Neutrophil (primary cell): ENCODE measurements at regions not wholly inside any gene's neighbourhood (a gene's known extent, or its start where the extent isn't known, plus 50 kb on each side); places are given as distances from the start of the nearest gene placed in this dataset.

Source experiments
- H3K27ac ChIP-seq: fragments of 200-600 bp; sonication (generic); 2 replicates; pipeline ENCODE4 v1.5.1; 2016; ENCODE audit warnings: mild to moderate bottlenecking, moderate library complexity
- H3K27me3 ChIP-seq: fragments of 200-600 bp; sonication (generic); 2 replicates; pipeline ENCODE4 v1.6.0; 2016; ENCODE audit warnings: mild to moderate bottlenecking
- H3K36me3 ChIP-seq: fragments of 200-600 bp; sonication (generic); 2 replicates; pipeline ENCODE4 v1.5.1; 2017
- H3K4me1 ChIP-seq, 2 experiments: fragments of 200-600 bp in 1 of 2; sonication (generic) in 1 of 2; 1 replicate in 1 of 2; 2 replicates in 1 of 2; pipeline versions ENCODE4 v1.5.1 to v1.6.1; 2013 to 2016; ENCODE audit warnings: low read depth in 1 of 2, low read length in 1 of 2, mild to moderate bottlenecking in 1 of 2, moderate library complexity in 1 of 2; ENCODE audit not compliant: control insufficient read depth in 1 of 2, insufficient read depth in 1 of 2
- H3K4me3 ChIP-seq, 2 experiments: fragments of 200-600 bp in 1 of 2; sonication (generic) in 1 of 2; 1 replicate in 1 of 2; 2 replicates in 1 of 2; pipeline ENCODE4 v1.5.1; 2013 to 2016; ENCODE audit warnings: low read depth in 1 of 2, low read length in 1 of 2, mild to moderate bottlenecking in 1 of 2, moderate library complexity in 1 of 2
- H3K9me3 ChIP-seq: fragments of 200-600 bp; sonication (generic); 2 replicates; pipeline ENCODE4 v1.5.1; 2016
- CTCF ChIP-seq: fragments of 200-600 bp; sonication (generic); IDR thresholded peaks from 2 replicates; pipeline ENCODE4 v1.5.1; 2016; ENCODE audit warnings: antibody characterized with exemption

GRCh38 chr9:4921449-4921848 is 63.6 kb upstream of the JAK2 start:
- Histone ChIP-seq H3K27me3 (no peaks in the 10 kb centered on the region), H3K36me3 (no peaks in the 10 kb centered on the region), H3K27ac (no peak overlapping the region), H3K4me3 (no peak overlapping the region), H3K4me1 (peaks cover 13 to 18% of the 10 kb centered on the region in 2 experiments), H3K9me3 (no peaks in the 10 kb centered on the region)
- TF ChIP-seq CTCF, result no peak

DNA sequence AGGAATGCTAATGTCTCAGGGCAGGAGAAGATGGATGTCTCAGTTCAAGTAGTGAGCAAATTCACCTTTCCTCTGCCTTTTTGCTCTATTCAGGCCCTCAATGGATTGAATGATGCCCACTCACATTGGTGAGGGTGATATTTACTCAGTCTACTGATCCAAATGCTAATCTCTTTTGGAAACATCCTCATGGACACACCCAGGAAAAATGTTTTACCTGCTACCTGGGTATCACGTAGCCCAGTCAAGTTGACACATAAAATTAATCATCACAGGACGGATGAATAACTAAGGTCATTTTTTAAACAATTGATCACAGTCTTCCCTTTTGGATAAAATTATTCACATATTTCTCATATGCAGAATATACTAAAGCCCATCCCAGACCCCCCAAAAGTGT is 63.0 kb upstream of the JAK2 start:
- Histone ChIP-seq H3K9me3 (no peaks in the 10 kb centered on the region), H3K36me3 (no peaks in the 10 kb centered on the region), H3K4me3 (no peak overlapping the region), H3K27ac (no peak overlapping the region), H3K4me1 (peaks cover 13 to 18% of the 10 kb centered on the region in 2 experiments), H3K27me3 (no peaks in the 10 kb centered on the region)
- no peak for TF ChIP-seq CTCF

DNA sequence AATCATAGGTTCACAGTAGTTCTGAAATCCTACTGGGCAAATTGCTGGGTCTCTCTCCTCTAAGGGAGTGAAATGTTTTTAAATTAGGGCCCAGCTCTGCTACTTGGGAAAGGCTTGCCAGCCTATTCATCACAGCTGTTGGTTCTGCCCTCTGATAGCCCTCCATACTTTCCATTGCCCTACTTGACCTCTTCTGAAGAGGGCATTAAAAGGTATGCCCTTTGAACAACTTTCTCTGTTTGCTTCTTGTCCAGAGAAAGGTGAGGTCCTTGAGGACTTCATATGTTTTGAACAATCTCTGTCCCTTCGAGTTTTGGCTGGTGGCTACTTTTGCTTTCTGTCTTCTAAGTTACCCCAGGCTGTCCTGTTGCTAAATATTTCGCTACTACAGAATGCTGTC is 62.3 kb upstream of the JAK2 start:
- no peaks in the 10 kb centered on the region for H3K9me3 ChIP-seq
- no peak overlapping the region for H3K4me3 ChIP-seq
- no peaks in the 10 kb centered on the region for H3K27me3 ChIP-seq
- no peaks in the 10 kb centered on the region for H3K36me3 ChIP-seq
- peaks cover 13 to 18% of the 10 kb centered on the region in 2 experiments for H3K4me1 ChIP-seq
- peak overlapping the region; percentile 10 for H3K27ac ChIP-seq
- TF ChIP-seq CTCF, result no peak

DNA sequence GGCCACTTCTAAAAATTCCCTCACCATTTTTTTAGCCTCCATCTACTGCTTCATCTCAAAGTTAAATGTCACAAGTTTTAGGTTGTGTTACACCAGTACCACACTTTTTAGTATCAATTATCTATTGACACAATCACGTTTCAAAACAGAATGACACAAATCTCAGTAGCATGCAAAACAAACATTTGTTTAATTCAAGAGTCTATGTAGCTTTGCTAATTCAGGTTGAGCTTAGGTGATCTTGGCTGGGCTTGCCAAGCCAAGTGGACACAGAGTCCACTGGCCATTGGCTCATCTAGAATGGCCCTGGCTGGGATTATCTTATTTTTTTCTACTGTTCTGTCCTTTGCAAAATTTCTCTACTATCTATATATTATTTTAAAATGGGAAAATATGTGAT is 61.9 kb upstream of the JAK2 start:
- Histone ChIP-seq H3K4me1 (peaks cover 13 to 18% of the 10 kb centered on the region in 2 experiments), H3K27me3 (no peaks in the 10 kb centered on the region), H3K36me3 (no peaks in the 10 kb centered on the region), H3K27ac (peak overlapping the region; percentile 10), H3K9me3 (no peaks in the 10 kb centered on the region), H3K4me3 (no peak overlapping the region)
- TF ChIP-seq CTCF, result no peak

DNA sequence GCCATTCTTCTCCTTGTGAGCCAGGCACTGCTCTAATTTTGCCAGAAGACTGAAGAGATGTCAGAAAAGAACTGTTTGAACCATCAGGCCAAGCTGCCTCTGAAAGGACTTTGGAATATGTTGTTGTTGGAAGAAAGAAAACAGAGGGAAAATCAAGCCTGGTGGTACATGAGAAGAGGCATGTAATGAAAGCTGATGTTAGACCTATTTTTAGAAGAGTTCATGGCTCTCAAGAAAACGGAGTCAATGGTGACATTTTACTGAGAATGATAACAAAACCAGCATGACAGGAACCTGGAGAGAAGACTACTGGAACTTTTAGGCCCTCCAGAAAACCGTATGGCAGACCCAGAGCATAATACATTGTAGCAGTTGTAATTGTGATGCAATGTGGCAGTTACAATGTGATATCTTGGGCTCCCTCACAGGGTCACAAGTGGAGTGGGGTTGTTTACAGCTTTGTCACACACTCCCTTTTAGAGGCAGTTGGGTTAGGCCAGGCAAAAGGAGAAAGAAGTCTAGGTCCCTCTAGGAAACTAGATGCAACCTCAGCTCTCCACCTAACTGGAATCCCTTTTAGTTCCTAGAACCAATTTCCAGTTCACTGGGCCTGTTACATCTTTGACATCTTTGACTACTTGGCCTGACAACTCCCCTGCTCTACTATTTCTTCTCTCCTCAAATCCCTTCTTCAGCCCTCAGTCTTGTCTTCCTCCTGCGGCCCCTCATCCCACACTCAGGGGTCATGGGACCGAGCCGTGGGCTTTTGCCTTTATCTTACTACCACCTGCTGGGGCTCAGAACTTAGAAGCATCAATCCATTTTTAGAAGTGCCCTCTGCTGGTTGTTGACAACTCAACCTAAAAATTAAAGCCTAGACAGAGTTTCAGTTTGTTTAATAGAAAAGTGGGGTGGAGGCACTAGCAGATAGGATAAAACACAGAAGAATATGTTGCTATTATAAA is 61.2 kb upstream of the JAK2 start:
- Histone ChIP-seq H3K36me3 (no peaks in the 10 kb centered on the region), H3K4me3 (no peak overlapping the region), H3K9me3 (no peaks in the 10 kb centered on the region), H3K27ac (peak overlapping the region; percentile 39), H3K27me3 (no peaks in the 10 kb centered on the region), H3K4me1 (peaks cover 13 to 18% of the 10 kb centered on the region in 2 experiments)
- TF ChIP-seq CTCF, result no peak
